ENCODE measurements at regions not wholly inside any gene's neighbourhood (a gene's known extent, or its start where the extent isn't known, plus 50 kb on each side); places are given as distances from the start of the nearest gene placed in this dataset.
"Not testable (repeated sequence)": the region's sequence is repeated elsewhere in the genome, so short reads cannot be mapped to it uniquely, and the experiment has no call there.

- ChIA-PET POLR2A (interaction anchor here (0.6 kb wide), 1 partner anchor 29 kb away, joined by 3 read pairs; no protein-coding TSS in a partner anchor), CTCF (interaction anchor here (0.7 to 1.7 kb wide), 2 partner anchors 72 to 75 kb away, joined by 3 to 6 read pairs; no protein-coding TSS in a partner anchor)
- 100% methylated on average over 1 of the region's 3 CpGs for WGBS (ENCODE audit: insufficient coverage)
- H3K4me1 ChIP-seq (ENCODE audit: control extremely low read depth in 1 of 4, control insufficient read depth in 4 of 4, insufficient read depth in 4 of 4, low read length in 3 of 4) = no peaks in the 10 kb centered on the region
- H3K9me3 ChIP-seq (ENCODE audit: control extremely low read depth in 1 of 5, control insufficient read depth in 4 of 5, insufficient read depth in 2 of 5, low read depth in 1 of 5, low read length in 4 of 5) = no peaks in the 10 kb centered on the region
- DNase-seq = no peak
- no peak overlapping the region for H3K27ac ChIP-seq (ENCODE audit: insufficient read depth in 1 of 2, low read depth in 1 of 2, low read length in 2 of 2, poor library complexity in 1 of 2, severe bottlenecking in 2 of 2)
- no peaks in the 10 kb centered on the region for H3K27me3 ChIP-seq (replicated peaks in 2 of 5; ENCODE audit: control insufficient read depth in 4 of 5, insufficient read depth in 5 of 5, low read length in 4 of 5)
- H3K36me3 ChIP-seq (ENCODE audit: control insufficient read depth in 4 of 4, insufficient read depth in 4 of 4, low read length in 3 of 4) = peaks cover 9 to 32% (median 21%) of the 10 kb centered on the region in 4 experiments
- H3K4me3 ChIP-seq (ENCODE audit: control insufficient read depth in 1 of 7, extremely low read depth in 1 of 7, insufficient read depth in 4 of 7, low read depth in 2 of 7, low read length in 6 of 7) = no peak overlapping the region
These were observed 57.9 kb downstream of the DOP1B start for GRCh38 chr21:36214561-36214960.

GRCh38 chr21:36217743-36218142 is 61.1 kb downstream of the DOP1B start:
- Histone ChIP-seq H3K27me3 (replicated peaks in 2 of 5; ENCODE audit: control insufficient read depth in 4 of 5, insufficient read depth in 5 of 5, low read length in 4 of 5) (no peaks in the 10 kb centered on the region), H3K27ac (ENCODE audit: insufficient read depth in 1 of 2, low read depth in 1 of 2, low read length in 2 of 2, poor library complexity in 1 of 2, severe bottlenecking in 2 of 2) (no peak overlapping the region), H3K36me3 (ENCODE audit: control insufficient read depth in 4 of 4, insufficient read depth in 4 of 4, low read length in 3 of 4) (peaks cover 7 to 37% (median 15%) of the 10 kb centered on the region in 4 experiments), H3K4me3 (ENCODE audit: control insufficient read depth in 1 of 7, extremely low read depth in 1 of 7, insufficient read depth in 4 of 7, low read depth in 2 of 7, low read length in 6 of 7) (no peak overlapping the region), H3K9me3 (ENCODE audit: control extremely low read depth in 1 of 5, control insufficient read depth in 4 of 5, insufficient read depth in 2 of 5, low read depth in 1 of 5, low read length in 4 of 5) (no peaks in the 10 kb centered on the region), H3K4me1 (ENCODE audit: control extremely low read depth in 1 of 4, control insufficient read depth in 4 of 4, insufficient read depth in 4 of 4, low read length in 3 of 4) (no peaks in the 10 kb centered on the region)
- ChIA-PET CTCF (interaction anchor here (1.1 to 2.6 kb wide), 5 partner anchors 11 to 77 kb away, joined by 3 to 6 read pairs (median 3); no protein-coding TSS in a partner anchor), POLR2A (no interaction called here)
- DNase-seq = no peak
- 100% methylated on average over 3 of the region's 4 CpGs for WGBS (ENCODE audit: insufficient coverage)

- Histone ChIP-seq H3K27ac (ENCODE audit: insufficient read depth in 1 of 2, low read depth in 1 of 2, low read length in 2 of 2, poor library complexity in 1 of 2, severe bottlenecking in 2 of 2) (no peak overlapping the region), H3K4me3 (ENCODE audit: control insufficient read depth in 1 of 7, extremely low read depth in 1 of 7, insufficient read depth in 4 of 7, low read depth in 2 of 7, low read length in 6 of 7) (no peak overlapping the region), H3K36me3 (ENCODE audit: control insufficient read depth in 4 of 4, insufficient read depth in 4 of 4, low read length in 3 of 4) (peaks cover 7 to 39% (median 13%) of the 10 kb centered on the region in 4 experiments), H3K27me3 (replicated peaks in 2 of 5; ENCODE audit: control insufficient read depth in 4 of 5, insufficient read depth in 5 of 5, low read length in 4 of 5) (no peaks in the 10 kb centered on the region), H3K9me3 (ENCODE audit: control extremely low read depth in 1 of 5, control insufficient read depth in 4 of 5, insufficient read depth in 2 of 5, low read depth in 1 of 5, low read length in 4 of 5) (no peaks in the 10 kb centered on the region), H3K4me1 (ENCODE audit: control extremely low read depth in 1 of 4, control insufficient read depth in 4 of 4, insufficient read depth in 4 of 4, low read length in 3 of 4) (no peaks in the 10 kb centered on the region)
- ChIA-PET POLR2A (no interaction called here), CTCF (interaction anchor here (0.8 to 2.6 kb wide), 5 partner anchors 9 to 78 kb away, joined by 3 to 6 read pairs (median 3); no protein-coding TSS in a partner anchor)
- 93% methylated on average over 6 of the region's 6 CpGs for WGBS (ENCODE audit: insufficient coverage)
- DNase-seq = no peak
These were observed 62.1 kb downstream of the DOP1B start for GRCh38 chr21:36218691-36219090.

GRCh38 chr21:36223451-36223850 is 66.8 kb downstream of the DOP1B start:
- H3K36me3 ChIP-seq (ENCODE audit: control insufficient read depth in 4 of 4, insufficient read depth in 4 of 4, low read length in 3 of 4) = peaks cover 3 to 28% (median 10%) of the 10 kb centered on the region in 4 experiments
- POLR2A ChIA-PET = no interaction called here
- CTCF ChIA-PET = interaction anchor here (0.7 kb wide), 1 partner anchor 13 kb away, joined by 3 read pairs; no protein-coding TSS in a partner anchor

GRCh38 chr21:36229181-36229580 is 72.6 kb downstream of the DOP1B start:
- POLR2A ChIA-PET = no interaction called here
- peaks cover 19 to 30% (median 26%) of the 10 kb centered on the region in 4 experiments for H3K36me3 ChIP-seq (ENCODE audit: control insufficient read depth in 4 of 4, insufficient read depth in 4 of 4, low read length in 3 of 4)
- H3K9me3 ChIP-seq (ENCODE audit: control extremely low read depth in 1 of 5, control insufficient read depth in 4 of 5, insufficient read depth in 2 of 5, low read depth in 1 of 5, low read length in 4 of 5) = no peaks in the 10 kb centered on the region
- 98% methylated on average over 4 of the region's 4 CpGs for WGBS (ENCODE audit: insufficient coverage)
- CTCF ChIA-PET = no interaction called here
- H3K4me1 ChIP-seq (ENCODE audit: control extremely low read depth in 1 of 4, control insufficient read depth in 4 of 4, insufficient read depth in 4 of 4, low read length in 3 of 4) = no peaks in the 10 kb centered on the region
- H3K27me3 ChIP-seq (replicated peaks in 2 of 5; ENCODE audit: control insufficient read depth in 4 of 5, insufficient read depth in 5 of 5, low read length in 4 of 5) = no peaks in the 10 kb centered on the region
- no peak overlapping the region for H3K4me3 ChIP-seq (ENCODE audit: control insufficient read depth in 1 of 7, extremely low read depth in 1 of 7, insufficient read depth in 4 of 7, low read depth in 2 of 7, low read length in 6 of 7)
- H3K27ac ChIP-seq (ENCODE audit: insufficient read depth in 1 of 2, low read depth in 1 of 2, low read length in 2 of 2, poor library complexity in 1 of 2, severe bottlenecking in 2 of 2) = no peak overlapping the region
- no peak for DNase-seq

More at GRCh38 chr21:36223451-36223850, 66.8 kb downstream of the DOP1B start:
- no peak overlapping the region for H3K27ac ChIP-seq (ENCODE audit: insufficient read depth in 1 of 2, low read depth in 1 of 2, low read length in 2 of 2, poor library complexity in 1 of 2, severe bottlenecking in 2 of 2)
- DNase-seq = no peak
- no peaks in the 10 kb centered on the region for H3K27me3 ChIP-seq (replicated peaks in 2 of 5; ENCODE audit: control insufficient read depth in 4 of 5, insufficient read depth in 5 of 5, low read length in 4 of 5)
- H3K4me1 ChIP-seq (ENCODE audit: control extremely low read depth in 1 of 4, control insufficient read depth in 4 of 4, insufficient read depth in 4 of 4, low read length in 3 of 4) = no peaks in the 10 kb centered on the region
- H3K4me3 ChIP-seq (ENCODE audit: control insufficient read depth in 1 of 7, extremely low read depth in 1 of 7, insufficient read depth in 4 of 7, low read depth in 2 of 7, low read length in 6 of 7) = no peak overlapping the region
- H3K9me3 ChIP-seq (ENCODE audit: control extremely low read depth in 1 of 5, control insufficient read depth in 4 of 5, insufficient read depth in 2 of 5, low read depth in 1 of 5, low read length in 4 of 5) = no peaks in the 10 kb centered on the region
- WGBS (ENCODE audit: insufficient coverage) = 100% methylated on average over 2 of the region's 4 CpGs

- H3K4me3 ChIP-seq (ENCODE audit: control insufficient read depth in 1 of 7, extremely low read depth in 1 of 7, insufficient read depth in 4 of 7, low read depth in 2 of 7, low read length in 6 of 7); CTCF ChIA-PET; H3K4me1 ChIP-seq (ENCODE audit: control extremely low read depth in 1 of 4, control insufficient read depth in 4 of 4, insufficient read depth in 4 of 4, low read length in 3 of 4); H3K27ac ChIP-seq (ENCODE audit: insufficient read depth in 1 of 2, low read depth in 1 of 2, low read length in 2 of 2, poor library complexity in 1 of 2, severe bottlenecking in 2 of 2); POLR2A ChIA-PET; H3K27me3 ChIP-seq (replicated peaks in 2 of 5; ENCODE audit: control insufficient read depth in 4 of 5, insufficient read depth in 5 of 5, low read length in 4 of 5); DNase-seq; H3K9me3 ChIP-seq (ENCODE audit: control extremely low read depth in 1 of 5, control insufficient read depth in 4 of 5, insufficient read depth in 2 of 5, low read depth in 1 of 5, low read length in 4 of 5): not testable (repeated sequence)
- 100% methylated on average over 1 of the region's 3 CpGs for WGBS (ENCODE audit: insufficient coverage)
- peaks cover 19 to 27% (median 25%) of the 10 kb centered on the region in 4 experiments for H3K36me3 ChIP-seq (ENCODE audit: control insufficient read depth in 4 of 4, insufficient read depth in 4 of 4, low read length in 3 of 4)
These were observed 74.8 kb downstream of the DOP1B start for GRCh38 chr21:36231444-36231843.

GRCh38 chr21:36232641-36233040 is 76.0 kb downstream of the DOP1B start:
- Histone ChIP-seq H3K4me3 (ENCODE audit: control insufficient read depth in 1 of 7, extremely low read depth in 1 of 7, insufficient read depth in 4 of 7, low read depth in 2 of 7, low read length in 6 of 7) (no peak overlapping the region), H3K9me3 (ENCODE audit: control extremely low read depth in 1 of 5, control insufficient read depth in 4 of 5, insufficient read depth in 2 of 5, low read depth in 1 of 5, low read length in 4 of 5) (no peaks in the 10 kb centered on the region), H3K27me3 (replicated peaks in 2 of 5; ENCODE audit: control insufficient read depth in 4 of 5, insufficient read depth in 5 of 5, low read length in 4 of 5) (no peaks in the 10 kb centered on the region), H3K27ac (ENCODE audit: insufficient read depth in 1 of 2, low read depth in 1 of 2, low read length in 2 of 2, poor library complexity in 1 of 2, severe bottlenecking in 2 of 2) (no peak overlapping the region), H3K36me3 (ENCODE audit: control insufficient read depth in 4 of 4, insufficient read depth in 4 of 4, low read length in 3 of 4) (peaks cover 17 to 32% (median 28%) of the 10 kb centered on the region in 4 experiments), H3K4me1 (ENCODE audit: control extremely low read depth in 1 of 4, control insufficient read depth in 4 of 4, insufficient read depth in 4 of 4, low read length in 3 of 4) (no peaks in the 10 kb centered on the region)
- ChIA-PET POLR2A (no interaction called here), CTCF (no interaction called here)
- no peak for DNase-seq
- WGBS (ENCODE audit: insufficient coverage) = 88% methylated on average over 9 of the region's 9 CpGs
